ENCODE measurements at regions not wholly inside any gene's neighbourhood (a gene's known extent, or its start where the extent isn't known, plus 50 kb on each side); places are given as distances from the start of the nearest gene placed in this dataset.

DNA sequence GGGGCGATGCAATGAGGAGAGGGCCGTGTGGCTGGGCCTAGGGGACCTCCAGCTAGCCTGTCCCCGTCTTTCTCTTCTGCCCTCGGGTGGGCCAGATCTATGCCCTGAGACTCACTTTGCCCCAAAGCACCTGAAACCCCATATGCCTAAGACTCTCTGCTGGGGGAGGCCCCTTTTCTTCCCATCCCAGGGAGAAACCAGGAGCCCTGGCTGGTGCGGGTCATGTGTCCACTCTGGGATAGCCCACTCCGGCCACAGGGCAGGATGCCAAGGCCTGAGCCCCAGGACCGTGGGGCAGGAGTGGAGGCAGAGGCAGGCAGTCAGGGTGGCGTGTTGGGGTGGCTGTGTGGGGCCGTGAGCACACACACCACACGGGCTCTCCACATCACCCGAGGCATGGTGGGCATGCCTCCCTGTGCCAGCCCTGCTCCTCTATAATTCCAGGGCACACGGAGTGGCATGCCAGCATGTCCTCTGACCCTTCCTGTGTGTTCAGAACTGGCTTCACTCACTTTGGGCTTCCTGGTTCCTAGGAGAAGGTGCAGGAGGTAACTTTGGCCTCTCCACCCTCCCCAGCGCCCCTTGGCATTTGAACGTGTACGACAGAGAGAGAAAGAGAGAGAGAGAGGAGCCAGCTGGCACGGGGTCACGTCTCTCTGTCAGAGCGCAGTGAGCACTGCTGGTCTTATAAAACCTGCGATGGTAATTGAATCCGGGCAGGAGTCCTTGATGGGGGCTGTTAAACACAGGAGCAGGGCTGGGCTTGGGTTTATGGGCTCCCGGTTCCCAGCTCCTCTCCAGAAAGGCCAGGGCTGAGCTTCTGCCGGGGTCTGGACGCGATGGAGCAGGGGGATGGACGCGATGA lies 144.2 kb downstream of the KIF26A start:
- WGBS (ENCODE audit: extremely low coverage, insufficient coverage, insufficient read length) = no CpG with 5 or more reads among the region's 26 CpGs
- Histone ChIP-seq H3K14ac (ENCODE audit: low read length) (no peak overlapping the region), H4K91ac (ENCODE audit: low read depth, low read length) (no peak overlapping the region), H2BK5ac (ENCODE audit: low read depth, low read length, poor library complexity) (no peak overlapping the region), H2AK5ac (ENCODE audit: low read length) (no peak overlapping the region), H3K27me3 (ENCODE audit: insufficient read depth, low read length) (no peaks in the 10 kb centered on the region), H3K9ac (ENCODE audit: low read length) (no peak overlapping the region), H3K9me3 (ENCODE audit: insufficient read depth, low read depth, low read length) (peaks cover 9% of the 10 kb centered on the region), H2AFZ (ENCODE audit: insufficient read depth, low read length, poor library complexity) (no peak overlapping the region), H3K4me1 (ENCODE audit: control insufficient read depth in 1 of 2, insufficient read depth in 2 of 2, low read length in 2 of 2) (no peaks in the 10 kb centered on the region), H3K23ac (ENCODE audit: low read length) (no peak overlapping the region), H3K79me2 (ENCODE audit: control insufficient read depth, insufficient read depth, low read length, poor library complexity) (no peaks in the 10 kb centered on the region), H3K27ac (ENCODE audit: low read depth, low read length) (no peak overlapping the region), H3K79me1 (ENCODE audit: low read length) (no peaks in the 10 kb centered on the region), H3K4me3 (ENCODE audit: low read depth, low read length) (no peak overlapping the region), H2BK120ac (ENCODE audit: insufficient read depth, low read length, poor library complexity) (no peak overlapping the region), H3K18ac (ENCODE audit: low read length) (no peak overlapping the region), H4K12ac (ENCODE audit: low read depth, low read length) (no peak overlapping the region), H3K4ac (ENCODE audit: low read depth, low read length) (no peak overlapping the region), H4K8ac (ENCODE audit: low read depth, low read length) (no peak overlapping the region), H3K4me2 (ENCODE audit: low read length) (no peak overlapping the region), H3K36me3 (ENCODE audit: control insufficient read depth in 1 of 2, insufficient read depth in 2 of 2, low read length in 2 of 2) (no peaks in the 10 kb centered on the region), H2BK12ac (ENCODE audit: low read length) (no peak overlapping the region)
- DNase-seq = no peak

DNA sequence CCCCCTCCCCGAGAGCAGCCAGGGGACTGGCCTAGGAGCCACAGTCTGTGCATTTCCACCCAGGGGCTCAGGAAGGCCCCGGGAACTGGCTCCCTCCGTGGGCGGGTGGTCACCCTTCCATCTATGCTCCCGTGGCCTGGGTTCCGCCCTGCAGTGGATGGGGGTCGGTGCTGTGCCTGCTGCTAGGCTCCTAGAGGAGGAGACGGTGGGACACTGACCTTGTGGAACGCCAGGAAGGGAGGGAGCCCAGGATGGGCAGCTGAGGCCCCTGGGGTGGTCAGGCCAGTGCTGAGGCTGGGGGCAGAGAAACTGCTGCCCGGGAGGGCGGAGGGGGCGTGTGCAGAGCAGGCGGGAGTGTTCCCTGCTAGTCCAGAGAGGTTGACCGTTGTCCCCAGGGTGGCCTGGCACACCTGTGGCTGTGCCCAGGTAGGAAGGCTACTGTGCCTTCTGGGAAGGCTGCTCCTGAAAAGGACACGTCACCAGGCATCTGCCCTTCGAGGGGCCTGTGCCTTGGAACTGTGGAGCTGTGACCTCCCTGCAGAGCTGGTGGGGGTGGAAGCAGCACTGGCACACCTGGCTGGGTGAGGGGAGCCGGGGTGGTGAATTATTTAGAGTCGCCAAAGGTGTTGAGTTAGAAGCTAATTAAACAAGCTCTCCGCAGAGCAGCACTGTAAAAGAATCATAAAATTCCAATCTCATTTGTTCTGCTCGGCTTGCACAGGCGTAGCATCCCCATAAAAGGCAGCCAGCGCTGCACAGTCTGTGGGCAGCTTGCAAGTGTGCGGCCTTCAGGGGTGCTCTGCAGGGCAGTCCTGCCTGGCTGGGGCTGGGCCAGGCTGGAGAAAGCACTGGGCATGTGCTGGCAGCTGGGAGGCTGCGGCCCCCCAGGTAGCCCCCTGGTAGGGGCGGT lies 145.1 kb downstream of the KIF26A start:
- H4K12ac ChIP-seq (ENCODE audit: low read depth, low read length) = no peak overlapping the region
- H3K27me3 ChIP-seq (ENCODE audit: insufficient read depth, low read length) = no peaks in the 10 kb centered on the region
- H3K4me3 ChIP-seq (ENCODE audit: low read depth, low read length) = no peak overlapping the region
- H3K18ac ChIP-seq (ENCODE audit: low read length) = no peak overlapping the region
- no peak overlapping the region for H2BK5ac ChIP-seq (ENCODE audit: low read depth, low read length, poor library complexity)
- no peak overlapping the region for H4K8ac ChIP-seq (ENCODE audit: low read depth, low read length)
- DNase-seq = no peak
- H3K4me2 ChIP-seq (ENCODE audit: low read length) = no peak overlapping the region
- no peaks in the 10 kb centered on the region for H3K36me3 ChIP-seq (ENCODE audit: control insufficient read depth in 1 of 2, insufficient read depth in 2 of 2, low read length in 2 of 2)
- no peak overlapping the region for H2BK12ac ChIP-seq (ENCODE audit: low read length)
- H4K91ac ChIP-seq (ENCODE audit: low read depth, low read length) = no peak overlapping the region
- no peak overlapping the region for H3K9ac ChIP-seq (ENCODE audit: low read length)
- WGBS (ENCODE audit: extremely low coverage, insufficient coverage, insufficient read length) = no CpG with 5 or more reads among the region's 25 CpGs
- H2BK120ac ChIP-seq (ENCODE audit: insufficient read depth, low read length, poor library complexity) = no peak overlapping the region
- no peaks in the 10 kb centered on the region for H3K4me1 ChIP-seq (ENCODE audit: control insufficient read depth in 1 of 2, insufficient read depth in 2 of 2, low read length in 2 of 2)
- no peak overlapping the region for H2AK5ac ChIP-seq (ENCODE audit: low read length)
- H3K79me1 ChIP-seq (ENCODE audit: low read length) = no peaks in the 10 kb centered on the region
- H3K79me2 ChIP-seq (ENCODE audit: control insufficient read depth, insufficient read depth, low read length, poor library complexity) = no peaks in the 10 kb centered on the region
- no peak overlapping the region for H3K27ac ChIP-seq (ENCODE audit: low read depth, low read length)
- H3K14ac ChIP-seq (ENCODE audit: low read length) = no peak overlapping the region
- peaks cover 4% of the 10 kb centered on the region for H3K9me3 ChIP-seq (ENCODE audit: insufficient read depth, low read depth, low read length)
- no peak overlapping the region for H3K23ac ChIP-seq (ENCODE audit: low read length)
- H2AFZ ChIP-seq (ENCODE audit: insufficient read depth, low read length, poor library complexity) = no peak overlapping the region
- H3K4ac ChIP-seq (ENCODE audit: low read depth, low read length) = no peak overlapping the region

DNA sequence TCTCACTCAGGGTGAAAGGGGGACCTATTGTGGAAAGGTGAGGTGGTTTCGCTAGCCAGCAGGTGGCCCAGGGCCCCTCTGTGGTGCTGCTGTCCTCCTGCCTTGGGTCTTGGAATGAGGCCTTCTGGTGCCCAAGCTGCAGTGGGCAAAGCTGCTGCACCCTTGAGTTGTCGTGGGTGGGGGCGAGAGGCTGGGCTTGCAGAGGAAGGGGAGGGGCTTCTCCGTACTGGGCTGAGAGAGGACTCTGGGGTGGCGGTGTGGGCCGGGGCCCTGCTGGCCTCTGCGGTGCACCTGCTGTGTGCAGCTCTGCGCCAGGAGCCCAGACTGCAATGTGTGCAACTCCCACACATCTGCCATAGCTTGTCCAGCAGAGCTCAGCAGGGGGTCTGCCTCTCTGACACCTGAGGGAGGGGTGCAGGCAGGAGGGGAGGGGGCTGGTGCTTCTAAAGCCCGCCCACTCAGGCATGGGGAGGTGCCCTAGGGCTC lies 145.8 kb downstream of the KIF26A start:
- no peak overlapping the region for H2BK5ac ChIP-seq (ENCODE audit: low read depth, low read length, poor library complexity)
- no peaks in the 10 kb centered on the region for H3K79me1 ChIP-seq (ENCODE audit: low read length)
- DNase-seq = no peak
- no peak overlapping the region for H3K14ac ChIP-seq (ENCODE audit: low read length)
- no peak overlapping the region for H3K4me3 ChIP-seq (ENCODE audit: low read depth, low read length)
- no peak overlapping the region for H2BK12ac ChIP-seq (ENCODE audit: low read length)
- H2BK120ac ChIP-seq (ENCODE audit: insufficient read depth, low read length, poor library complexity) = no peak overlapping the region
- no peak overlapping the region for H3K18ac ChIP-seq (ENCODE audit: low read length)
- no peak overlapping the region for H2AFZ ChIP-seq (ENCODE audit: insufficient read depth, low read length, poor library complexity)
- H3K27ac ChIP-seq (ENCODE audit: low read depth, low read length) = no peak overlapping the region
- no CpG with 5 or more reads among the region's 9 CpGs for WGBS (ENCODE audit: extremely low coverage, insufficient coverage, insufficient read length)
- no peak overlapping the region for H3K9ac ChIP-seq (ENCODE audit: low read length)
- H3K79me2 ChIP-seq (ENCODE audit: control insufficient read depth, insufficient read depth, low read length, poor library complexity) = no peaks in the 10 kb centered on the region
- H3K36me3 ChIP-seq (ENCODE audit: control insufficient read depth in 1 of 2, insufficient read depth in 2 of 2, low read length in 2 of 2) = no peaks in the 10 kb centered on the region
- H4K8ac ChIP-seq (ENCODE audit: low read depth, low read length) = no peak overlapping the region
- H4K12ac ChIP-seq (ENCODE audit: low read depth, low read length) = no peak overlapping the region
- no peak overlapping the region for H3K4ac ChIP-seq (ENCODE audit: low read depth, low read length)
- H3K4me2 ChIP-seq (ENCODE audit: low read length) = no peak overlapping the region
- H3K23ac ChIP-seq (ENCODE audit: low read length) = no peak overlapping the region
- H3K27me3 ChIP-seq (ENCODE audit: insufficient read depth, low read length) = no peaks in the 10 kb centered on the region
- no peaks in the 10 kb centered on the region for H3K4me1 ChIP-seq (ENCODE audit: control insufficient read depth in 1 of 2, insufficient read depth in 2 of 2, low read length in 2 of 2)
- H2AK5ac ChIP-seq (ENCODE audit: low read length) = no peak overlapping the region
- H4K91ac ChIP-seq (ENCODE audit: low read depth, low read length) = no peak overlapping the region
- peaks cover 10% of the 10 kb centered on the region for H3K9me3 ChIP-seq (ENCODE audit: insufficient read depth, low read depth, low read length)

DNA sequence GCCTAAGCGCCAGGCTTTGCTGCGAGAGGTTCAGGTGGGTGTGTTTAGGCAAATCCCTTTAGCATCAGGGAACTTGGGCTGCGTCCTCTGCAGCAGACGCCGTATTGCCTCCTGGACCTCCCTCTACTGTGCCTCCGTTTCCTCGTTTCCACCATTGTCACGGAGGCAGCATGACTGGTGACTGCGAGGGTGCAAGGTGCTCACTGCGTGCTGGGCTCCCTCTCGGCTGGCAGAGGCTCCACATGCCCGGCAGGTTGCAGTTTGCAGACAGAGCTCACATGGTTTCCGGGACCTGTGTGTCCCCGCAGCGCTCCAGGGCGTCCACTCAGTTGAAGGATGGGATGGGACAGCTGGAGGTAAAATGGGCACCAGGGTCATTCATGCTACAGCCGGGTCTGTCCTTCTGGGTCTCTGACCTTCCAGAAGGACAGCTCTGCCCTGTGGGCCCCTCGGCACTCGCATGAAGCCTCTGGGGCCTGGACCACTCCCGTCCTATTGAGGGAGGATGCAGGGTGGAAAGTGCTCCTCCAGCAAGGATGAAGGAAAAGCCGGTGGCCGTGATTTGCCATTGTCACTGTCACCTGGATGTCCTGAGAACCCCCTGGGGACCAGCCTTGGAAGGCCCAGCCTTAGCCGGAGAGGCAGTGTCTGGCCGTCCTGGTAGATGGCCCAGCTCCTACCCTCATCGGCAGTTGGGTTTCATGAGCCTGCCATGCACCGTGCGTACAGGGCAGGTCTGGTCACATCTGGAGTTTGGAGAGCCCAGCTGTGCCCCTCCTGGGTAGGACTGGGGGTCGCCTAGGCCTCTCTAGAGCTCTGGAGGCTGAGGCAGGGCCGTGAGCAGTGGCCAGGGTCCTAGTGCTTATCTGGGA lies 146.5 kb downstream of the KIF26A start:
- no peaks in the 10 kb centered on the region for H3K36me3 ChIP-seq (ENCODE audit: control insufficient read depth in 1 of 2, insufficient read depth in 2 of 2, low read length in 2 of 2)
- H3K4me2 ChIP-seq (ENCODE audit: low read length) = no peak overlapping the region
- no peak overlapping the region for H3K4ac ChIP-seq (ENCODE audit: low read depth, low read length)
- no peak overlapping the region for H2BK12ac ChIP-seq (ENCODE audit: low read length)
- peaks cover 11% of the 10 kb centered on the region for H3K9me3 ChIP-seq (ENCODE audit: insufficient read depth, low read depth, low read length)
- no peak overlapping the region for H2AFZ ChIP-seq (ENCODE audit: insufficient read depth, low read length, poor library complexity)
- H2AK5ac ChIP-seq (ENCODE audit: low read length) = no peak overlapping the region
- no CpG with 5 or more reads among the region's 29 CpGs for WGBS (ENCODE audit: extremely low coverage, insufficient coverage, insufficient read length)
- no peak overlapping the region for H3K14ac ChIP-seq (ENCODE audit: low read length)
- no peak overlapping the region for H3K23ac ChIP-seq (ENCODE audit: low read length)
- no peak for DNase-seq
- no peaks in the 10 kb centered on the region for H3K4me1 ChIP-seq (ENCODE audit: control insufficient read depth in 1 of 2, insufficient read depth in 2 of 2, low read length in 2 of 2)
- no peak overlapping the region for H3K4me3 ChIP-seq (ENCODE audit: low read depth, low read length)
- no peaks in the 10 kb centered on the region for H3K27me3 ChIP-seq (ENCODE audit: insufficient read depth, low read length)
- no peak overlapping the region for H4K12ac ChIP-seq (ENCODE audit: low read depth, low read length)
- H4K91ac ChIP-seq (ENCODE audit: low read depth, low read length) = no peak overlapping the region
- no peak overlapping the region for H2BK5ac ChIP-seq (ENCODE audit: low read depth, low read length, poor library complexity)
- no peak overlapping the region for H4K8ac ChIP-seq (ENCODE audit: low read depth, low read length)
- H3K79me2 ChIP-seq (ENCODE audit: control insufficient read depth, insufficient read depth, low read length, poor library complexity) = no peaks in the 10 kb centered on the region
- no peaks in the 10 kb centered on the region for H3K79me1 ChIP-seq (ENCODE audit: low read length)
- no peak overlapping the region for H2BK120ac ChIP-seq (ENCODE audit: insufficient read depth, low read length, poor library complexity)
- H3K9ac ChIP-seq (ENCODE audit: low read length) = no peak overlapping the region
- no peak overlapping the region for H3K18ac ChIP-seq (ENCODE audit: low read length)
- H3K27ac ChIP-seq (ENCODE audit: low read depth, low read length) = no peak overlapping the region
